GM10248 (cell line): ENCODE measurements at regions not wholly inside any gene's neighbourhood (a gene's known extent, or its start where the extent isn't known, plus 50 kb on each side); places are given as distances from the start of the nearest gene placed in this dataset.
"Not testable (repeated sequence)": the region's sequence is repeated elsewhere in the genome, so short reads cannot be mapped to it uniquely, and the experiment has no call there.

ENCODE experiments used
- CTCF ChIA-PET: fragments of 300-600 bp; sonication (Branson Sonifier 250); formaldehyde crosslinking; extraction: SDS; loops from one replicate; lab custom pipeline; 2021; ENCODE audit warnings: antibody characterized with exemption; lab: Yijun Ruan, JAX
- POLR2A ChIA-PET: fragments of 350-650 bp; sonication (Branson Sonifier 250); formaldehyde crosslinking; extraction: SDS; loops from one replicate; lab custom pipeline; 2020; ENCODE audit warnings: antibody characterized with exemption; lab: Yijun Ruan, JAX
- DNase-seq: peaks from one replicate; pipeline ENCODE4 v3.0.0; 2012; ENCODE audit errors: extremely low spot score
- TF ChIP-seq, protein P1 (sequence below): IDR thresholded peaks from 2 replicates; pipeline ENCODE4 v1.5.1; 2012; ENCODE audit warnings: mild to moderate bottlenecking, low read depth; ENCODE audit errors: extremely low read depth, missing control alignments, control extremely low read depth

DNA sequence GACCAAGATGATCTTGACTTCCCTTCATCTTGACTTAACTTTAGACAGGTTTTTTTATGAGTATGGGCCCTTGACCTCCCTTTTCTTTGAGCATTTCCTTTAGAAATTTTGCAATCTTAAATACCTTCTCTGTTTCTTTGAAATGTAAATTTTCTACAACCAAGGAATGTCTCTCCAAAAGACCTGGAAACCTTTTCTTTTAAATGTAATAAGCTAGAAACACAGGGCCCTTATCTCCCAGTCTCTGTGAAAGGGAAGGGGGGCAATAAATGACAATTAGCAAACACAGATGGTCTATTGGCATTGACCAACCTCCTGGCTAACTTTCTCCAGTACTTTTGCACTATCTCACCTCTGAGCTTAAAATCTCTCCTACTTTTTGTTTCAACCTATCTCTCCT, 144.3 kb upstream of the GK2 start:
- CTCF ChIA-PET, result interaction anchor here (1.0 kb wide), 1 partner anchor 505 kb away, joined by 3 read pairs; no protein-coding TSS in a partner anchor

GRCh38 chr4:79551555-79551954, 143.5 kb upstream of the GK2 start:
- ChIA-PET POLR2A (no interaction called here), CTCF (no interaction called here)
- TF ChIP-seq, protein P1, sequence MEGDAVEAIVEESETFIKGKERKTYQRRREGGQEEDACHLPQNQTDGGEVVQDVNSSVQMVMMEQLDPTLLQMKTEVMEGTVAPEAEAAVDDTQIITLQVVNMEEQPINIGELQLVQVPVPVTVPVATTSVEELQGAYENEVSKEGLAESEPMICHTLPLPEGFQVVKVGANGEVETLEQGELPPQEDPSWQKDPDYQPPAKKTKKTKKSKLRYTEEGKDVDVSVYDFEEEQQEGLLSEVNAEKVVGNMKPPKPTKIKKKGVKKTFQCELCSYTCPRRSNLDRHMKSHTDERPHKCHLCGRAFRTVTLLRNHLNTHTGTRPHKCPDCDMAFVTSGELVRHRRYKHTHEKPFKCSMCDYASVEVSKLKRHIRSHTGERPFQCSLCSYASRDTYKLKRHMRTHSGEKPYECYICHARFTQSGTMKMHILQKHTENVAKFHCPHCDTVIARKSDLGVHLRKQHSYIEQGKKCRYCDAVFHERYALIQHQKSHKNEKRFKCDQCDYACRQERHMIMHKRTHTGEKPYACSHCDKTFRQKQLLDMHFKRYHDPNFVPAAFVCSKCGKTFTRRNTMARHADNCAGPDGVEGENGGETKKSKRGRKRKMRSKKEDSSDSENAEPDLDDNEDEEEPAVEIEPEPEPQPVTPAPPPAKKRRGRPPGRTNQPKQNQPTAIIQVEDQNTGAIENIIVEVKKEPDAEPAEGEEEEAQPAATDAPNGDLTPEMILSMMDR, result no peak
- DNase-seq, result no peak

More for the DNA sequence above, 144.3 kb upstream of the GK2 start:
- DNase-seq, result no peak
- TF ChIP-seq, protein P1, result no peak
- POLR2A ChIA-PET, result no interaction called here

DNA sequence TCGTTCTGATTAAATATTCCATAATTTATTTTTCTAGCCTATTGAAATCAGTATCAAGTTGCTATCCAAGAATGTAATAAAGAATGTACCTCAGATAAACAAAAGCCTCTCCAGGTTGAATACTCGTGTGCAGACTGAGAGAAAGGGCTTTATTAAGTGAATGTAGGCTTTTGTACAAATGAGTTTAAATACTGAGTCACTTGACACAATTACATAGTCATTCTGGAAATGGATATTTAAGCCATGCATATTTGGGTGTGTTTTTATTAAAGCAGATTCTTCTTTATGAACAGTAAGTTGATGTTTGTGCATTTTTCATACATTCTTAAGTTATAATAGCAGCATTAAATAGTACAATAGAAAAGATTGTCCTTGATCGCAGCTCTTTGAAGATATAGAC, 139.8 kb upstream of the GK2 start:
- ChIA-PET CTCF (no interaction called here), POLR2A (no interaction called here)
- TF ChIP-seq, protein P1, result no peak
- DNase-seq, result no peak

- POLR2A ChIA-PET, DNase-seq: not testable (repeated sequence)
- CTCF ChIA-PET, result interaction anchor here (1.5 kb wide), 1 partner anchor 26 kb away, joined by 3 read pairs; no protein-coding TSS in a partner anchor
Measured at GRCh38 chr4:79545292-79545691, 137.3 kb upstream of the GK2 start.

DNA sequence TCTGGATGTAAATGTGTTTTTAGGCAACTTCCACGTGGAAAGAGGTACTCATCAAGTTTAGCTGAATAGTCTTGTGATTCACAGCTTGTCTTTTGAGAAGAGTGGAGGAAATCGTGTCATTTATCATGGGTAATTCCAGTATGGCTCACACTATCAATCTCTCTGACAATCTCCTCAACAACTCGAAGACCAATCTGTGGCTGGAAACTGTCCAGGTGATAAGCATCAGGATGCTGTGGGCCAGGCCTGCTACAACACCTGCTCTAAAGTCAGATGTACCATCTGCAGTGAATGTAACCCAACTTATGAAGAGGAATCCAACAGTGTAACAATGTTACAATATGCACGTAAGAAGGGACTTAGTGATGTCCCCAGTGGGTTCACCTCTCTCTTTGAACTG, 132.1 kb upstream of the GK2 start:
- no peak for DNase-seq
- ChIA-PET POLR2A (no interaction called here), CTCF (no interaction called here)
- TF ChIP-seq, protein P1, result no peak

DNA sequence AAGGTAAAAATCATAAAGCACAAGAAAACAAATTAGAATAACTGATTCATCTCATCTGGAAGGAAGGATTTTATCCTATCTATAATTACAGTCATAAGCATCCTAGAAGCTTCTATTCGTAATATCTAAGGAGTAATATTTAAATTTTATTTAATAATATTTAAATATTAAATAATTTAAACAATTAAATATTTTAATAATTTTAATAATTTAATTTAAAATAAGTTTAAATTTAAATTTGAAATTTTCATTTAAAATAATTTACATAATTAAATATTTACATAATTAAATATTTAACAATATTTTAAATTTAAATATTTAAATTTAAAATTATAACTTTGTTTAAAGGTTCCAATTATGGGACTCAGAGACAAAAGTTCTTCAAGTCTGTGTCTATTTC, 127.5 kb upstream of the GK2 start:
- ChIA-PET POLR2A (no interaction called here), CTCF (no interaction called here)
- no peak for DNase-seq
- TF ChIP-seq, protein P1, result no peak

GRCh38 chr4:79528241-79528706, 120.2 kb upstream of the GK2 start:
- POLR2A ChIA-PET, result no interaction called here
- CTCF ChIA-PET, result no interaction called here
- TF ChIP-seq, protein P1, result no peak
- DNase-seq, result no peak
